Neural progenitor cell (in vitro differentiated cells): ENCODE measurements at regions not wholly inside any gene's neighbourhood (a gene's known extent, or its start where the extent isn't known, plus 50 kb on each side); places are given as distances from the start of the nearest gene placed in this dataset.

Source experiments
- DNase-seq: peaks from one replicate; pipeline ENCODE4 v3.0.0-alpha.2; 2016; ENCODE audit warnings: low spot score
- H2AFZ ChIP-seq: fragments of 200-600 bp; sonication (generic); replicated peaks from 2 replicates; pipeline ENCODE4 v1.6.1; 2016; ENCODE audit warnings: antibody characterized with exemption
- H3F3A ChIP-seq: fragments of 200-600 bp; sonication (generic); 2 replicates; pipeline ENCODE4 v1.6.1; 2016; ENCODE audit warnings: antibody characterized with exemption, low read depth
- H3K27ac ChIP-seq: fragments of 200-600 bp; sonication (generic); 2 replicates; pipeline ENCODE4 v1.5.1; 2016; ENCODE audit warnings: mild to moderate bottlenecking
- H3K27me3 ChIP-seq: fragments of 200-600 bp; sonication (generic); 2 replicates; pipeline ENCODE4 v1.6.1; 2016; ENCODE audit warnings: mild to moderate bottlenecking, moderate library complexity
- H3K36me3 ChIP-seq: fragments of 200-600 bp; sonication (generic); 2 replicates; pipeline ENCODE4 v1.5.1; 2016
- H3K4me1 ChIP-seq: fragments of 200-600 bp; sonication (generic); 2 replicates; pipeline ENCODE4 v1.6.1; 2016; ENCODE audit warnings: mixed run types
- H3K4me2 ChIP-seq: fragments of 200-600 bp; sonication (generic); 2 replicates; pipeline ENCODE4 v1.6.1; 2016
- H3K4me3 ChIP-seq: fragments of 200-600 bp; sonication (generic); 2 replicates; pipeline ENCODE4 v1.5.1; 2016
- H3K79me2 ChIP-seq: fragments of 200-600 bp; sonication (generic); 2 replicates; pipeline ENCODE4 v1.6.1; 2016; ENCODE audit warnings: low read depth
- H3K9ac ChIP-seq: fragments of 200-600 bp; sonication (generic); 2 replicates; pipeline ENCODE4 v1.6.1; 2016
- H3K9me3 ChIP-seq: fragments of 200-600 bp; sonication (generic); 2 replicates; pipeline ENCODE4 v1.5.1; 2016; ENCODE audit warnings: low read depth
- H4K20me1 ChIP-seq: fragments of 200-600 bp; sonication (generic); 2 replicates; pipeline ENCODE4 v1.6.1; 2016; ENCODE audit warnings: low read depth
- H3K27ac Mint-ChIP-seq: 3 replicates; pipeline ENCODE4 v1.8.0; 2021; ENCODE audit warnings: mixed read lengths
- H3K27me3 Mint-ChIP-seq: 2 replicates; pipeline ENCODE4 v1.8.0; 2022; ENCODE audit warnings: low read depth, mild to moderate bottlenecking, inconsistent platforms, moderate library complexity, mixed read lengths; ENCODE audit not compliant: insufficient read depth
- H3K36me3 Mint-ChIP-seq: 3 replicates; pipeline ENCODE4 v1.8.0; 2021; ENCODE audit warnings: mixed read lengths
- H3K4me1 Mint-ChIP-seq: 3 replicates; pipeline ENCODE4 v1.8.0; 2021; ENCODE audit warnings: mixed read lengths
- H3K4me3 Mint-ChIP-seq: 3 replicates; pipeline ENCODE4 v1.8.0; 2021; ENCODE audit warnings: mild to moderate bottlenecking, moderate library complexity, mixed read lengths
- H3K9me3 Mint-ChIP-seq: 3 replicates; pipeline ENCODE4 v1.8.0; 2020; ENCODE audit warnings: mixed read lengths
- CTCF ChIP-seq: fragments of 200-600 bp; sonication (generic); IDR thresholded peaks from 2 replicates; pipeline ENCODE4 v1.5.1; 2017; ENCODE audit warnings: antibody characterized with exemption, mild to moderate bottlenecking
- EZH2 ChIP-seq: fragments of 200-600 bp; sonication (generic); IDR thresholded peaks from 2 replicates; pipeline ENCODE4 v1.6.1; 2017; ENCODE audit warnings: antibody characterized with exemption, mild to moderate bottlenecking, moderate library complexity
- EZH2phosphoT487 ChIP-seq: fragments of 200-600 bp; sonication (generic); IDR thresholded peaks from 2 replicates; pipeline ENCODE4 v1.6.1; 2017; ENCODE audit warnings: antibody characterized with exemption

- no peak for DNase-seq
- no peaks in the 10 kb centered on the region for H4K20me1 ChIP-seq
- no peaks in the 10 kb centered on the region for H3F3A ChIP-seq
- H3K4me2 ChIP-seq: no peak overlapping the region
- H3K27me3 ChIP-seq: no peaks in the 10 kb centered on the region
- Mint-ChIP-seq H3K4me1 (no peaks in the 10 kb centered on the region), H3K36me3 (no peaks in the 10 kb centered on the region), H3K4me3 (no peak overlapping the region), H3K27me3 (peaks cover 3% of the 10 kb centered on the region), H3K9me3 (no peaks in the 10 kb centered on the region), H3K27ac (no peak overlapping the region)
- H3K4me3 ChIP-seq: no peak overlapping the region
- H3K9ac ChIP-seq: no peak overlapping the region
- no peak overlapping the region for H2AFZ ChIP-seq
- H3K27ac ChIP-seq: no peak overlapping the region
- no peaks in the 10 kb centered on the region for H3K79me2 ChIP-seq
- H3K36me3 ChIP-seq: no peaks in the 10 kb centered on the region
- TF ChIP-seq CTCF (no peak), EZH2phosphoT487 (no peak), EZH2 (no peak)
- no peaks in the 10 kb centered on the region for H3K9me3 ChIP-seq
- no peaks in the 10 kb centered on the region for H3K4me1 ChIP-seq
Measured at GRCh38 chr13:76035711-76036110, 399.6 kb downstream of the LMO7 start.

GRCh38 chr13:76029706-76030105, 393.6 kb downstream of the LMO7 start:
- Histone ChIP-seq H3F3A (no peaks in the 10 kb centered on the region), H3K9ac (no peak overlapping the region), H3K79me2 (no peaks in the 10 kb centered on the region), H4K20me1 (no peaks in the 10 kb centered on the region), H3K4me3 (no peak overlapping the region), H3K36me3 (no peaks in the 10 kb centered on the region), H3K27ac (no peak overlapping the region), H3K4me1 (peaks cover 7% of the 10 kb centered on the region), H3K27me3 (no peaks in the 10 kb centered on the region), H2AFZ (no peak overlapping the region), H3K9me3 (no peaks in the 10 kb centered on the region), H3K4me2 (no peak overlapping the region)
- no peaks in the 10 kb centered on the region for H3K4me1 Mint-ChIP-seq
- DNase-seq: no peak
- peaks cover 2% of the 10 kb centered on the region for H3K9me3 Mint-ChIP-seq
- H3K27me3 Mint-ChIP-seq: no peaks in the 10 kb centered on the region
- no peak overlapping the region for H3K4me3 Mint-ChIP-seq
- TF ChIP-seq CTCF (no peak), EZH2phosphoT487 (no peak), EZH2 (no peak)
- H3K36me3 Mint-ChIP-seq: no peaks in the 10 kb centered on the region
- H3K27ac Mint-ChIP-seq: no peak overlapping the region

GRCh38 chr13:76029088-76029487, 393.0 kb downstream of the LMO7 start:
- no peak overlapping the region for H2AFZ ChIP-seq
- H3K36me3 ChIP-seq: no peaks in the 10 kb centered on the region
- no peaks in the 10 kb centered on the region for H3K4me1 Mint-ChIP-seq
- no peaks in the 10 kb centered on the region for H4K20me1 ChIP-seq
- peaks cover 2% of the 10 kb centered on the region for H3K9me3 Mint-ChIP-seq
- no peak overlapping the region for H3K9ac ChIP-seq
- no peaks in the 10 kb centered on the region for H3F3A ChIP-seq
- H3K27ac ChIP-seq: no peak overlapping the region
- TF ChIP-seq EZH2: no peak
- no peak for TF ChIP-seq CTCF
- no peak for TF ChIP-seq EZH2phosphoT487
- H3K4me1 ChIP-seq: peaks cover 7% of the 10 kb centered on the region
- no peaks in the 10 kb centered on the region for H3K9me3 ChIP-seq
- no peaks in the 10 kb centered on the region for H3K27me3 ChIP-seq
- DNase-seq: no peak
- H3K36me3 Mint-ChIP-seq: no peaks in the 10 kb centered on the region
- no peak overlapping the region for H3K4me3 ChIP-seq
- no peak overlapping the region for H3K4me2 ChIP-seq
- H3K4me3 Mint-ChIP-seq: no peak overlapping the region
- H3K79me2 ChIP-seq: no peaks in the 10 kb centered on the region
- H3K27me3 Mint-ChIP-seq: no peaks in the 10 kb centered on the region
- H3K27ac Mint-ChIP-seq: no peak overlapping the region
